Activated naive CD4-positive, alpha-beta T cell treated with anti-CD3 and anti-CD28 coated beads for 36 hours (primary cell): ENCODE measurements at regions not wholly inside any gene's neighbourhood (a gene's known extent, or its start where the extent isn't known, plus 50 kb on each side); places are given as distances from the start of the nearest gene placed in this dataset.

Experiments
- CTCF ChIA-PET: fragments of 350-600 bp; sonication (Branson Sonifier 250); formaldehyde crosslinking; loops from one replicate; lab custom pipeline; 2021; ENCODE audit warnings: antibody characterized with exemption; lab: Charles Lee
- DNase-seq: peaks from one replicate; pipeline ENCODE4 v3.0.0-alpha.2; 2020
- H3K27ac Mint-ChIP-seq: one replicate; pipeline ENCODE4 v1.8.0; 2021; ENCODE audit warnings: mild to moderate bottlenecking, mixed read lengths
- H3K27me3 Mint-ChIP-seq: one replicate; pipeline ENCODE4 v1.8.0; 2021; ENCODE audit warnings: low read depth, mixed read lengths
- H3K36me3 Mint-ChIP-seq: one replicate; pipeline ENCODE4 v1.8.0; 2021; ENCODE audit warnings: low read depth, mixed read lengths
- H3K4me1 Mint-ChIP-seq: one replicate; pipeline ENCODE4 v1.8.0; 2021; ENCODE audit warnings: low read depth, mixed read lengths
- H3K4me3 Mint-ChIP-seq: one replicate; pipeline ENCODE4 v1.8.0; 2021; ENCODE audit warnings: mild to moderate bottlenecking, moderate library complexity, mixed read lengths
- H3K9me3 Mint-ChIP-seq: one replicate; pipeline ENCODE4 v1.8.0; 2021; ENCODE audit warnings: mixed read lengths
- intact Hi-C: fragments of 100-400 bp; cut with micrococcal nuclease; formaldehyde crosslinking; loops from one replicate; pipeline ENCODE4 v1.15.1; 2023

DNA sequence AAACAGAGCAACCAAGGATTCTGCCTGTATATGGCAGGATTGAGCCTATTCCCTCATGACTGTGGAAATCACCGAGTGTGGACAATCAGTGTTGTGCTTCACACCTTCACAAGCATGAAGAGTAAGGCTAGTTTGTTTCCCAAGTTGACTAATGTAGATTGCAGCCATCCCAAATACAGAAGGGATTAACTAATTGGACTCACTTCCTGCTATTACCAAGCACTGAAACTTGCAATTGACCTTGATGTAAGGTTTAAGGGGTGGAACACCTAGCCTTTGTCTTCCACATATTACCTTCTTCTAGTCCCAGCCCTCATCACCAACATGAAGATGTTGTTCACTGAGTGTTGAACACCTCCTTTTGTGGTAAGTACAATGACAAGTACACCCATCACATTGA lies 120.9 kb upstream of the RND3 start:
- CTCF ChIA-PET, result no interaction called here
- no peak overlapping the region for H3K27ac Mint-ChIP-seq
- no peaks in the 10 kb centered on the region for H3K4me1 Mint-ChIP-seq
- intact Hi-C loops, result no loop called here
- H3K36me3 Mint-ChIP-seq, result no peaks in the 10 kb centered on the region
- no peak for DNase-seq
- H3K9me3 Mint-ChIP-seq, result no peaks in the 10 kb centered on the region
- peaks cover 2% of the 10 kb centered on the region for H3K27me3 Mint-ChIP-seq
- no peak overlapping the region for H3K4me3 Mint-ChIP-seq

DNA sequence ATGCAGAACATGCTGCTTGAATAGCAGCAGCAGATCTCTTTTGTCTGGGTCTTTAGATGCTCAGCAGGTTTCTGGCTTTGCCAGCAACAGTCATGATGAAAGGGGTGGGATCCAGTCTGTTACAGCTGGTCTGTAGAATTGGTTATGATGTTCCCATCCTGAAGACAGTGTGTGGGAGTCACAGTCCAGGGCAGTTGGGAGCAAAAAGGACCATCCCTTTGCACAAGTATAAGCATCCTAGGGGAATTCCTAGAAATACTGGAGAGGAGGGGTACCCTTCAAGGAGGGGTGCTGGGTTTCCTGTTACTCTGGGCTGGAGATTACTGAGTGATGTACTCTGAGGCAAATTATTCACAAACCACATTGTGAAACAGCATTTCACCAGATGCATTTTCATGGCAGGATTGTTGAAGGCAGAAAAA lies 119.9 kb upstream of the RND3 start:
- Mint-ChIP-seq H3K27me3 (no peaks in the 10 kb centered on the region), H3K9me3 (no peaks in the 10 kb centered on the region), H3K4me1 (no peaks in the 10 kb centered on the region), H3K36me3 (no peaks in the 10 kb centered on the region), H3K4me3 (no peak overlapping the region), H3K27ac (no peak overlapping the region)
- intact Hi-C loops, result no loop called here
- DNase-seq, result no peak
- CTCF ChIA-PET, result no interaction called here

DNA sequence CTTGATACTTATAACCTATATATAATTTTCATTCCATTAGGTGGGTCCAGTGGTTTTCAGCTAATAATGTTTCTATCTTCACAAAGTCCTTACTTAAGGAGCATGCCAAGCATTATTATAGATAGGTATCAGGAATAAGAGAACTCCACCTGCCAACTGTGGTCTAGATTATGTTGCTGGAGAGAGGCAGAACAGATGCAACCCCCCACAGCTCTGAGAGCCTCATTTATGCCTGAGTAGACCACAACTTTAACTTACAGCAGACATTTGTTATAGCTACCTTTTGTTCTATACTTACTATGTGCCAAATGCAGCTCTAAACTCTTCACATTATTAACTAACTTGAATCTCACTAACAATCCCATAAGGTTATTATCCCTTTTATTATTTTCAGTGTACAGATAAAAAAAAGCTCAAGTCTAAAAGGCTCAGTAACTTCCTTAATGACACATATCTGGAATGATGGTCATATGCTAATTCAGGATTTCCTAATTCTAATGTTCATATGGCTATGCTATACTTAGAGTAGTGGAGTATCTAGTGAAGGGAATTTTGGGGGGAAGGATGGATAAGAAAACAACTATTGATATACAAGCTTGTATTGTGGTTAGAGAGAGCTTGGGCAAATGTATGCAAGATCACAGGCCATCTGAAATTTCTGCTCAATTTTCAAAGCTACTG lies 119.1 kb upstream of the RND3 start:
- H3K4me1 Mint-ChIP-seq, result no peaks in the 10 kb centered on the region
- no peaks in the 10 kb centered on the region for H3K27me3 Mint-ChIP-seq
- no peak overlapping the region for H3K4me3 Mint-ChIP-seq
- CTCF ChIA-PET, result interaction anchor here (0.6 kb wide), 1 partner anchor 69 kb away, joined by 4 read pairs; no protein-coding TSS in a partner anchor
- DNase-seq, result no peak
- H3K36me3 Mint-ChIP-seq, result no peaks in the 10 kb centered on the region
- intact Hi-C loops, result no loop called here
- no peaks in the 10 kb centered on the region for H3K9me3 Mint-ChIP-seq
- no peak overlapping the region for H3K27ac Mint-ChIP-seq

DNA sequence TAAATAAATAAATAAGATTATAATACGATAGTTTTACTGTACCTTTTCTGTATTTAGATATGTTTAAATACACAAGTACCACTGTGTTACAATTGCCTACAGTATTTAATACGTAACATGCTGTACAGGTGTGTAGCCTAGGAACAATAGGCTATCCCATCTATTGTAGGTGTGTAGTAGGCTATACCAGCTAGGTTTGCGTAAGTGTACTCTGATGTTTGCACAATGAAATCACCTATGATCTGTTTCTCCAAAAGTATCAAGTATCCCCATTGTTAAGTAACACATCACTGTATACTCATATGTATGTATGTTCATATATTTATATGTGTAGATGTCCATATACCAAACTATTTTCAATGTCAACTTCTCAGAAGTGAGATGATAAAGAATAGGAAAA lies 118.2 kb upstream of the RND3 start:
- CTCF ChIA-PET, result no interaction called here
- H3K9me3 Mint-ChIP-seq, result no peaks in the 10 kb centered on the region
- H3K4me1 Mint-ChIP-seq, result no peaks in the 10 kb centered on the region
- H3K27ac Mint-ChIP-seq, result no peak overlapping the region
- DNase-seq, result no peak
- no peaks in the 10 kb centered on the region for H3K27me3 Mint-ChIP-seq
- H3K4me3 Mint-ChIP-seq, result no peak overlapping the region
- H3K36me3 Mint-ChIP-seq, result no peaks in the 10 kb centered on the region
- intact Hi-C loops, result no loop called here

DNA sequence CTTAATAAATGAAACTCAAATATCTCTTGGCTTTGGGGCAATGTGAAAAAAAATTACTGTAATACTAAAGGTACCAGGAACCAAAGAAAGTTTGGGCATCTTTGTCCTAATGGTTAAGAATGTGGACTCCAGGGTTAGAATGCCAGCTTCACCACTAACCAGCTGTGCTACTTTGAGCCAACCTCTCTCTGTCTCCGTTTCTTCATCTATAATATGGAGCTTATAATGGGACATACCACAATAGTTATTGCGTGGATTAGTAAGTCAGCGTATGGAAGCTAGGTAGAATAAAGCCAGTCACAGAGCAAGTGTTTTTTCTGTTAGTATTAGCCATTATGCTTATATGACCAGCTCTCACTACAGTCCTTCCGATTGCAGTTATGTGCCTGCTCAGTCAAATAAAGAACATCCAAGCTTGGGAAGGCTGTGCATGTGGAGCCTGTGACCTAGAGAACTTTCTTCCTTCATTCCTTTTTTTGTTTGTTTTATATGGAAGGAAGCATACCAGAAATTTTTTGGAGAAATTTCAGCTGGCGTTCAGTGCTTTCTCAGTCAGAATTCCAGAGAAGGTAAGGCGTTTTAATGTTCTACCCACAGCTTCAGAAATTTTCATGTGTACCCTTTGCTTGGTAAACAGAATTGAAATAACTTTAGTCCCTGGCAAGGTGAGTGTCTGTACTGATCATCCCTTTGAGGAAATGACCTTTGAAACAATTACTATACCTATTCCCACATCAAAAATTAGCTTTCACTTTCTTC lies 114.0 kb upstream of the RND3 start:
- Mint-ChIP-seq H3K9me3 (no peaks in the 10 kb centered on the region), H3K4me3 (no peak overlapping the region), H3K27me3 (peaks cover 2% of the 10 kb centered on the region), H3K4me1 (no peaks in the 10 kb centered on the region), H3K36me3 (no peaks in the 10 kb centered on the region), H3K27ac (no peak overlapping the region)
- no peak for DNase-seq
- CTCF ChIA-PET, result interaction anchor here (0.6 to 0.8 kb wide), 3 partner anchors 48 to 953 kb away, joined by 3 read pairs; no protein-coding TSS in a partner anchor
- intact Hi-C loops, result loop anchor here (5.0 kb wide), 1 partner anchor 451 kb away; no protein-coding TSS in a partner anchor

DNA sequence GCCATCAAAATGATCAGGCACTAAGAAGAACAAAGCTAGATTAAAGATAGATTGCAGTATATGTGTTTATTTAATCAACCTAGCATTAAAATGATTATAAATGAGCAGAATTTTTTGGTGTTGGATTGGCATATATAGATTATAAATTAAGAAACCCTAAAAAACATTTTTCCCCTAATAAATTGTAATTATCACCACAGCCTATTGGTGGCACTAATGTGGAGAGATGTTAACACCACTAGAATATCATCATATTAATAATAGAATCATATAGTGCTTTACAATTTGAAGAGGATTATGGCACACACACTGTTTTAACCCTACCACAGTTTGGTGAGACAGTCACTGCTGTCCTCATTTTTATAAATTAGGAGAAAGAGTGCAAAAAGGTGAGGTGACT lies 112.4 kb upstream of the RND3 start:
- intact Hi-C loops, result loop anchor here (5.0 kb wide), 1 partner anchor 452 kb away; no protein-coding TSS in a partner anchor
- H3K27ac Mint-ChIP-seq, result no peak overlapping the region
- no peaks in the 10 kb centered on the region for H3K9me3 Mint-ChIP-seq
- H3K4me1 Mint-ChIP-seq, result no peaks in the 10 kb centered on the region
- CTCF ChIA-PET, result interaction anchor here (1.4 kb wide), 1 partner anchor 16 kb away, joined by 5 read pairs; no protein-coding TSS in a partner anchor
- H3K27me3 Mint-ChIP-seq, result peaks cover 2% of the 10 kb centered on the region
- no peak for DNase-seq
- H3K36me3 Mint-ChIP-seq, result no peaks in the 10 kb centered on the region
- H3K4me3 Mint-ChIP-seq, result no peak overlapping the region

DNA sequence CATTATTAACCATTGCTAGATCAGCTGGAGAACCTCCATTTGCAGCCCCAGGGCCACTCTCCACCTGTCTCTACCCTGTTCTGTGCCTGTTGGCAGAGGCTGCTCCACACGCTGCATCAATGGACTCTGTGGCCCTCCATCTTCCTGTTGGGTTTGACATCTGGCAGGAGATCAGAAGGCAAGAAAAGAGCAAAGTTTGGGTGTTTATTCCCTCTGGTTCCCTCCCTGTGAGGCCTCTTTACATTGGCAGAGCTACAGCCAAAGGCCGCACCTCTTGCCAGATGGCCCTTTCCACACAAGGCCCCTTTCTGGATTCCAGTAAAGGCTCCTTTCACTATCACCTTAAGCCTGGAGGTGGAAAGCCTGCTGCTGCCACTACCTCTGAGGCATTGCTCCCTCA lies 110.9 kb upstream of the RND3 start:
- Mint-ChIP-seq H3K4me1 (no peaks in the 10 kb centered on the region), H3K36me3 (no peaks in the 10 kb centered on the region), H3K27me3 (peaks cover 2% of the 10 kb centered on the region), H3K9me3 (no peaks in the 10 kb centered on the region), H3K27ac (no peak overlapping the region), H3K4me3 (no peak overlapping the region)
- CTCF ChIA-PET, result no interaction called here
- intact Hi-C loops, result no loop called here
- DNase-seq, result no peak

DNA sequence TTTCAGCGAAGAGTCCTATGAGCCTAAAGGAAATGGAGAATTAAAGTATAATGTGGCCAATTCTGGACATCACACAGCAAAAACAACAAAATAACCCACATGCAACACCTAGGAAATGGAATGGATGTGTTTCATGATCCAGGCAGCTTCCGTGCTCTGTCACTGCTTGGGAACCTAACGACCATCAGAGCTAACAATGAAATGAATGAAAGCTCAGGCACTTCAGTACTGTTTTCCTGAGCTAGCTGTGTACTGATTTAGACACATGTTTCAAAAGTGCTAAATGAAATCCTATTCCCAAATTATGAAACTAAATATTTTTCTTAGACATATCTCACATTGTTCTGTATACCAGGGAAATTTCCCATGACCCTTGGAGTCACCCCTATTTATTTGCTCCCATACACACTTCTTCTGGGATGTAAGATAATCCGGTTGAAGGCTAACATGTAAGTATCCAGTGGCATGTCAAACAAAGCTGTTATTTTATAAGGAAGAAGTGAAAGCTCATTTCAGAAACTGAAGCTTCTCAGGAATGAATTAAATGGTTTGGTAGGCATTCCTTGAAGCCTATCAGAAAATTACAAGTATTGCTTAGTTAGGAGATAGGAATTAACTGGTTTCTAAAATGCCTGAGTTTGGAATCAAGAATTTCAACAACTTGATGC lies 108.5 kb upstream of the RND3 start:
- CTCF ChIA-PET, result no interaction called here
- Mint-ChIP-seq H3K4me1 (no peaks in the 10 kb centered on the region), H3K27ac (no peak overlapping the region), H3K4me3 (no peak overlapping the region), H3K9me3 (no peaks in the 10 kb centered on the region), H3K27me3 (peaks cover 2% of the 10 kb centered on the region), H3K36me3 (no peaks in the 10 kb centered on the region)
- no peak for DNase-seq
- intact Hi-C loops, result no loop called here

DNA sequence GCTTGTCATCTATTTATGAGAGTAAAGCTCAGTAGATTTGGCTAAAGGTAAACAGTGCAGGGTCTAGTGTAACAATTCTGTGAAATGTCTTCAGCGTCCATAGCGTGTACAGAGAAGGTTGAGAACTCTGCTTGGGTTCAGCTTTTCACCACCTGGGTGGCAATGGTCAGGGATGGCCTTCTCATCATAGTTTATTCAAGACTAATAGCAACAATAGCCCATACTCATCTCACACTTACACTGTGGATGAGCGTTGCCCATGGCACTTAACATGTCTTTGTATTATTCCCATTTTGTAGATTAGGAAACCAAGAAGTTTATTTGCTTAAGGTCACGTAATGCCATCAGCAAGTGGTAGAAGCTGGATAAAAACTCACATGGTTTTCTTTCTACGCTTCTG lies 106.8 kb upstream of the RND3 start:
- H3K4me1 Mint-ChIP-seq, result no peaks in the 10 kb centered on the region
- intact Hi-C loops, result no loop called here
- H3K4me3 Mint-ChIP-seq, result no peak overlapping the region
- peaks cover 2% of the 10 kb centered on the region for H3K27me3 Mint-ChIP-seq
- H3K9me3 Mint-ChIP-seq, result no peaks in the 10 kb centered on the region
- CTCF ChIA-PET, result interaction anchor here (0.6 kb wide), 1 partner anchor 224 kb away, joined by 3 read pairs; no protein-coding TSS in a partner anchor
- no peaks in the 10 kb centered on the region for H3K36me3 Mint-ChIP-seq
- no peak for DNase-seq
- no peak overlapping the region for H3K27ac Mint-ChIP-seq

DNA sequence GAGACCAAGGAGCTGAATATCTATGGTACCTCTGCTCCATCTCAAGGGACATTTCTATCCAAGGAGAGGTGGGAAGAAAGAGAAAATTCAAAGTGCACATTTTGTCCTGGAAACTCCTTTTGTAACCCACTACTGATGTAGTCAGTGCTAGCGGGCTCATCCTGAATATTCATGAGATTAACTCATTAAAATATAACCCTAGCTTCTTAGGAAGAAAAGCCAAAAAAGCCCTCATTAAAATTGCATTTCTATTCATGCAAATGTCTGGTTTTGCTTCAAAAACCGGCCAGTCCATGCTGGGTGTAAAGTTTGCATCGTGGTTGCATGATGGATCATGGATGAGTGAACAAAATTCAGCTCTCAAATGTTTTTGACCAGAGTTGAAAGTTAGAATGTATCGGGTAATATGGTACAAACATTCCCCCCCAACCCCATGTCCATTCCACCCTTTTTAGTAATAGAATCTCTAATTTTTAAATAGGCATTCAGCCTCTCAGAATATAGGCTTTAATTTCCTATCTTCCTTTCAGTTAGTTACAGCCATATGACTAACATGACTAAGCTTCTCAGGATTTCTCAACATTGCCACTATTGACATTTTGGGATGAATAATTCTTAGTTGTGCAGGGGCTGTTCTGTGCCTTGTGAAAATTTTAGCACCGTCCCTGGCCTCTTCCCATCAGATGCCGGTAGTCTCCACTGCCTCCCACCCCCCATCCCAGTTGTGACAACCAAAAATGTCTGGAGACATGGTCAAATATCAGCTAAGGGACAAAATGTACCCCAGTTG lies 104.2 kb upstream of the RND3 start:
- Mint-ChIP-seq H3K27ac (no peak overlapping the region), H3K4me3 (no peak overlapping the region), H3K36me3 (no peaks in the 10 kb centered on the region), H3K4me1 (no peaks in the 10 kb centered on the region), H3K27me3 (no peaks in the 10 kb centered on the region), H3K9me3 (no peaks in the 10 kb centered on the region)
- no peak for DNase-seq
- intact Hi-C loops, result no loop called here
- CTCF ChIA-PET, result interaction anchor here (0.6 kb wide), 1 partner anchor 18 kb away, joined by 3 read pairs; no protein-coding TSS in a partner anchor

DNA sequence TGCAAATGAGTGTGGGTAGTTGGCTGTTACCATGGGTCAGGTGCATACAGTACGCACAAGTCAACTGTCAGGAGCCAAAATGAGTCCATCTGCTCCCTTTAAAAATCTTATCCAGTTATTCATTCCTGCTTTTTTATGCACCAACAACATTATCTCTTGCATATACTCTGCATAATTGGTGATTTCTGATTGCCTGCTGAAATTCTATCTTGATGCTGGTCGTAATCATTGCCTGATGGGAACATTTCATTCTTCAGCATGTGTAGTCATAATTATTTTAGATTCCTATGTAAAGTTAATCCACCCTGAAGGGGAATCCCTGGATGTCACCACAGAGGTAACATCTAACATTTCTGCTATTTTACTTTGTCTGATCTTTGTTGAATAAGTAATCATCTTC lies 102.2 kb upstream of the RND3 start:
- Mint-ChIP-seq H3K9me3 (no peaks in the 10 kb centered on the region), H3K4me3 (no peak overlapping the region), H3K4me1 (no peaks in the 10 kb centered on the region), H3K27me3 (peaks cover 4% of the 10 kb centered on the region), H3K36me3 (no peaks in the 10 kb centered on the region), H3K27ac (no peak overlapping the region)
- CTCF ChIA-PET, result no interaction called here
- no peak for DNase-seq
- intact Hi-C loops, result no loop called here

DNA sequence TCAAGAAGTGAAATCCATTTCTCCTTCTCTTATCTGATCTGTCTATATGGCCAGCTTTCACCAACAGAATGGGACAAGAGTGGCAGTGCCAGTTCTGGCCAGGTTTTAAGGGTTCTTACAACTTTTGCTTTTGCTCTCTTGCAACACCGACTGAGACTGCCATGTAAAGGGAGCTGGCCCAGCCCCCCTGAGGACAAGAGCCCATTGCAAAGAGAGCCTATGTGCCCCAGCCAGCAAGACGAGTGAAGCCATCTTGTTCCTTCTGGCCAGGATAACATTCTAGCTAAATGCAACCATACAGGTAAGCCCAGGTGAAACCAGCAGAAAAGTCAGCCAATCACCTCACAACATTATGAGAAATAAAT lies 101.0 kb upstream of the RND3 start:
- H3K4me1 Mint-ChIP-seq, result no peaks in the 10 kb centered on the region
- DNase-seq, result no peak
- peaks cover 4% of the 10 kb centered on the region for H3K27me3 Mint-ChIP-seq
- H3K4me3 Mint-ChIP-seq, result no peak overlapping the region
- no peak overlapping the region for H3K27ac Mint-ChIP-seq
- no peaks in the 10 kb centered on the region for H3K36me3 Mint-ChIP-seq
- H3K9me3 Mint-ChIP-seq, result no peaks in the 10 kb centered on the region
- CTCF ChIA-PET, result no interaction called here
- intact Hi-C loops, result no loop called here
